Tibial artery (tissue), 4 donors: ENCODE measurements at regions not wholly inside any gene's neighbourhood (a gene's known extent, or its start where the extent isn't known, plus 50 kb on each side); places are given as distances from the start of the nearest gene placed in this dataset.

Experiments
- DNase-seq, 2 donors: peaks; one replicate each; pipeline ENCODE4 v3.0.0-alpha.2; 2019
- H3K27ac ChIP-seq, 2 donors: fragments of 200-600 bp; sonication (generic) in 1 of 2; 1 replicate in 1 of 2; 2 replicates in 1 of 2; pipeline ENCODE4 v1.5.1; 2018 to 2019; ENCODE audit warnings: mild to moderate bottlenecking in 1 of 2
- H3K27me3 ChIP-seq, 2 donors: fragments of 200-600 bp; sonication (generic) in 1 of 2; one replicate each; pipeline versions ENCODE4 v1.5.1 to v1.6.0; 2016 to 2019
- H3K36me3 ChIP-seq, 3 donors: fragments of 200-600 bp; sonication (generic) in 2 of 3; one replicate each; pipeline ENCODE4 v1.5.1; 2016 to 2019; ENCODE audit warnings: mild to moderate bottlenecking in 2 of 3
- H3K4me1 ChIP-seq, 4 donors: fragments of 200-600 bp; sonication (generic) in 2 of 4; 1 replicate in 3 of 4; 2 replicates in 1 of 4; pipeline ENCODE4 v1.5.1; 2016 to 2019
- H3K4me3 ChIP-seq, 2 donors: fragments of 200-600 bp; sonication (generic) in 1 of 2; 1 replicate in 1 of 2; 2 replicates in 1 of 2; pipeline ENCODE4 v1.5.1; 2018 to 2019; ENCODE audit warnings: mild to moderate bottlenecking in 2 of 2
- H3K9me3 ChIP-seq, 3 donors: fragments of 200-600 bp; sonication (generic) in 1 of 3; one replicate each; pipeline ENCODE4 v1.5.1; 2016 to 2019
- intact Hi-C: fragments of 100-400 bp; cut with DNase I; formaldehyde crosslinking; loops from one replicate; pipeline ENCODE4 v1.15.0; 2023; ENCODE audit warnings: low total_unique reads
- TF ChIP-seq, protein P1 (sequence below), 2 experiments: fragments of 200-600 bp in 1 of 2; fragments of 450-650 bp in 1 of 2; IDR thresholded peaks; one replicate each; pipeline ENCODE4 v1.5.1; 2017 to 2019; ENCODE audit warnings: antibody characterized with exemption in 2 of 2, mild to moderate bottlenecking in 1 of 2, moderate library complexity in 1 of 2

DNA sequence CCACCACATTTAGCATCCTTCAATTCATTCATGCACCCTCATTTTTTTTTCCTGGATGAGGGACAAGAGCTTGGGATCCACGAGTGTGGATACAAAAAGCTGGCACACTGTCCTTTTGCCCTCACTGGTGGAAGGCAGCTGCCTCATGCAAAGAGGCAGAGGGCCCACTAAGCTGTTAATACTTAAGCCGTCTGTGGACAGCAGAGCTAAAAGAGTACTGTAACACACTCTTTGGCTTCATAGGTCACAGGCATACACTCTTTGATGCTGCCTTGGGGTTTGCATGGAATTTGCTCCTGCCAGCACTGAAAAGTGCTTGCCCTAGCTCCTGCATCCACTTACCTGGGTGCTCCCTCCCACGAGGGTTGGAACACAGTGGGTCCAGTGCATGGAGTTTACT is 978.4 kb upstream of the SPRY2 start:
- H3K27ac ChIP-seq: no peak overlapping the region
- no peak overlapping the region for H3K4me3 ChIP-seq
- H3K9me3 ChIP-seq: no peaks in the 10 kb centered on the region
- no peaks in the 10 kb centered on the region for H3K4me1 ChIP-seq
- TF ChIP-seq, protein P1, sequence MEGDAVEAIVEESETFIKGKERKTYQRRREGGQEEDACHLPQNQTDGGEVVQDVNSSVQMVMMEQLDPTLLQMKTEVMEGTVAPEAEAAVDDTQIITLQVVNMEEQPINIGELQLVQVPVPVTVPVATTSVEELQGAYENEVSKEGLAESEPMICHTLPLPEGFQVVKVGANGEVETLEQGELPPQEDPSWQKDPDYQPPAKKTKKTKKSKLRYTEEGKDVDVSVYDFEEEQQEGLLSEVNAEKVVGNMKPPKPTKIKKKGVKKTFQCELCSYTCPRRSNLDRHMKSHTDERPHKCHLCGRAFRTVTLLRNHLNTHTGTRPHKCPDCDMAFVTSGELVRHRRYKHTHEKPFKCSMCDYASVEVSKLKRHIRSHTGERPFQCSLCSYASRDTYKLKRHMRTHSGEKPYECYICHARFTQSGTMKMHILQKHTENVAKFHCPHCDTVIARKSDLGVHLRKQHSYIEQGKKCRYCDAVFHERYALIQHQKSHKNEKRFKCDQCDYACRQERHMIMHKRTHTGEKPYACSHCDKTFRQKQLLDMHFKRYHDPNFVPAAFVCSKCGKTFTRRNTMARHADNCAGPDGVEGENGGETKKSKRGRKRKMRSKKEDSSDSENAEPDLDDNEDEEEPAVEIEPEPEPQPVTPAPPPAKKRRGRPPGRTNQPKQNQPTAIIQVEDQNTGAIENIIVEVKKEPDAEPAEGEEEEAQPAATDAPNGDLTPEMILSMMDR (IDR thresholded peaks at IDR 0.05): no peak
- H3K27me3 ChIP-seq: no peaks in the 10 kb centered on the region
- no peak for DNase-seq
- no peaks in the 10 kb centered on the region for H3K36me3 ChIP-seq
- intact Hi-C loops: no loop called here

DNA sequence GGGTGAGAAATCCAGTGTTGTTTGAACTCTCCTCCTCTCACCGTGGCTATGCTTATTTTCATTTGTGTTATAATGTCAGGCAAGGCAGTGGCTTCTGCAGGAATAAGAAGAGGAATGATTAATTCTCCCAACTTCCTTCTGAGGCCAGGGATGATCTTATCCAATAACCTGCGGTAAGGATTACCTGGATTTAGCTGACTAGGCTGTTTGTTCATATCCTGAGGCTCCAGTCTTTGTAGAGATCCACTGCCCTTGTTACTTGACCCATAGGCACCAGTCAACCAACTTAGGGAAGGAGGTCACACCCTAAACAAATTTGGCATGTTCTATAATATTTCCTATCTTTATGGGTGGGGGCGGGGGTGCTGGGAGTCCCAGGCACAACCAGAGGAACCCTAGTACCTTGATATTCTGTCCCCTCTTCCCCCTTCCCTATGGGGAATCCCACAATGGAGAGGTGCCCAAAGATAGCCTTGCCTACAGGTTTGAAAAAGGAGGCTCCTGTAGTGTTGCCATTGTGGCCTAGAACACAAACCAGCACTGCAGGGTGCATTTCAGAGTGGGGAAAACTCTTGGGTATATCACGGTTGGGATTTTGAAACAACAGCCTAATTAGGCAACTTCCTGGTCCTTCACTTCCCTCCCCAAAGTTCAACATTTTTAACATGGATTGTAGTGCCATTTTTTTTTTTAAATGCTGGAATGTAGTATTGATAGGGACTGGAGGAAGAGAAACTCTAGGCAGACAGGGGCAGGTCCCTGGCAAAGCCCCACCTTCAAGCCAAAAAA is 977.5 kb upstream of the SPRY2 start:
- intact Hi-C loops: no loop called here
- TF ChIP-seq, protein P1 (IDR thresholded peaks at IDR 0.05): no peak
- Histone ChIP-seq H3K27ac (no peak overlapping the region), H3K27me3 (no peaks in the 10 kb centered on the region), H3K9me3 (no peaks in the 10 kb centered on the region), H3K4me3 (no peak overlapping the region), H3K4me1 (no peaks in the 10 kb centered on the region), H3K36me3 (no peaks in the 10 kb centered on the region)
- no peak for DNase-seq

DNA sequence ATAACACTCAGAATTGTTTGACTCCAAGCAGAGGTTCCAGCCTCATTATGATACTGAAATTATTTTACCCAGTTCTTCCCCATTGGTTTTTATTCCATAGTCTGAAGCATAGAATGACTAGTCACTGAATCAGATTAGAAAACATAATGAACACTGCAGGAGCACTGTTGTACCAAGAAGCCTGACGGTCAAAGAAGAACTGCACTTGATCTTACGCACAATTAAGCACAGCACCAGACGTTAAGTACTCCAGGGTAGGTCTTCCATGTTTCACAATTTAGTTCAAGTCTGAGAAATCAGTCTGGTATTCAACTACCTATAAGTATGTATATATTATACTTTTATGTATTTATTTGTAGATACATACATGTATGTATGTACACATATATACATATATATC is 973.5 kb upstream of the SPRY2 start:
- intact Hi-C loops: no loop called here
- no peak for DNase-seq
- no peak overlapping the region for H3K4me3 ChIP-seq
- H3K27ac ChIP-seq: no peak overlapping the region
- no peaks in the 10 kb centered on the region for H3K36me3 ChIP-seq
- TF ChIP-seq, protein P1 (IDR thresholded peaks at IDR 0.05): no peak
- H3K27me3 ChIP-seq: no peaks in the 10 kb centered on the region
- no peaks in the 10 kb centered on the region for H3K4me1 ChIP-seq
- H3K9me3 ChIP-seq: no peaks in the 10 kb centered on the region

DNA sequence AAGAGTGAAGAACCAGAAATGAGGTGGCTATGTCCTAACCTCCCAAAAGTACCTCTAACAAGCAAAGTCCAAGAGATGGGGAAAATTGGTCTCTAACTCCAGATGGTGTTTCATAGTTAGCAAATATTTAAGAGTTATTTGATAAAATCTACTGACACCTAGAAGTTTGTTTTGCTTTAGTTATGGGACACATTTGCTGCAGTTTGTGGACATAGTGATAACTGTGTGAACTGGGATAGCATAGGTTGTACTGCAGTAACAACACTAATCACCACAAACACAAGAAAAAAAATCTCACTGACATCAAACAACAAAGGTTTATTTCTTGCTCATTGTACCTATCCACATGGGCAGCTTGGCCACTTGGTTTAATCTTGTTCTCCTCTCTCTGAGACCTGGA is 965.0 kb upstream of the SPRY2 start:
- intact Hi-C loops: no loop called here
- Histone ChIP-seq H3K27ac (no peak overlapping the region), H3K4me3 (no peak overlapping the region), H3K4me1 (no peaks in the 10 kb centered on the region), H3K27me3 (no peaks in the 10 kb centered on the region), H3K36me3 (no peaks in the 10 kb centered on the region), H3K9me3 (no peaks in the 10 kb centered on the region)
- TF ChIP-seq, protein P1 (IDR thresholded peaks at IDR 0.05): no peak
- DNase-seq: no peak

DNA sequence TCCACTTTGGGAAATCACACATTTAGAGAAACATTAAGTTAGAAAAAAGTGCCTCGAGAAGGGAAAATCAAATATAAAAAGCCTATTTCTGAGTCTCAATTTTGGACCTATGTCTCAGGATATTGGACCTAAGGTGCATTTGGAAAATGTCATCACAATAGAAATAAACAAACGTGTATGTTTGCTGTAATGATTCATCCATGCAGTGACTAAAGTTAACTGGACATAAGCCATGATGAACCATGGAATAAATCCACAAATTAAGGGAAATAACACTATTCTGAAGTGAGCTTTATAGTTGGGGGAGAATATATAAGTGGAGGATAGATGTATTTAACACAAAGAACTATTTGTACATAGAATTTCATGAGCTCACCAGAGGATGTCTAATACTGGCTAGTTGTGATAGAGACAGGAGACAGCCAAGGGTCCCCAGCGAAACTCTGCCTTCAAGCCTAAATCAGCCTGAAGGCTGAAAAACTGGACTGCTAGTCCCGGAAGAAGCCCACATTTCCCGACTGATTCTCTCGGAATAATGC is 963.3 kb upstream of the SPRY2 start:
- no peaks in the 10 kb centered on the region for H3K36me3 ChIP-seq
- H3K9me3 ChIP-seq: no peaks in the 10 kb centered on the region
- intact Hi-C loops: no loop called here
- DNase-seq: no peak
- no peak overlapping the region for H3K27ac ChIP-seq
- H3K27me3 ChIP-seq: no peaks in the 10 kb centered on the region
- no peak overlapping the region for H3K4me3 ChIP-seq
- H3K4me1 ChIP-seq: no peaks in the 10 kb centered on the region
- TF ChIP-seq, protein P1 (IDR thresholded peaks at IDR 0.05): no peak
